ENCODE measurements at regions not wholly inside any gene's neighbourhood (a gene's known extent, or its start where the extent isn't known, plus 50 kb on each side); places are given as distances from the start of the nearest gene placed in this dataset.

DNA sequence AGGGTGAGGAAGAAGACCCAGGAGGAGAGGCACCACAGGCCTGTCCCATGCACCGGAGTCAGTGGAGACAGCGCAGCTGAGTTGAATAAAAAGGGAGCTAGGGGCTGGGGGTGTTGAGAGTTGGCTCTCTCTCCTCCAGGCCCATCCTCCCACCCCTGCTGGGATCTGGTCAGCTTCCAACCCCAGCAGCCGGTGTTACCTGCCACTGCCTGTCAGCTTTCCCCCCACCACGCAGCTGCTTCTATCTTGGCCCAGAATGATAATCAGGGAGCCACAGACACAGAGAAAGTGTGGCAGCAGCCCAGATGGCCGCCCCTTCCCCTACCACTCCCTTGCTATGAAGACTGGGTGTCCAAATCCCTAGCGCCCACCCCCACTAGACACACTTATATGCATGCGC is 120.6 kb upstream of the RPL38 start:
- no peak for DNase-seq (ENCODE audit: low spot score)
- no peaks in the 10 kb centered on the region for H3K4me1 Mint-ChIP-seq
- TF ChIP-seq NFE2L1 (CRISPR knock-in tag; IDR thresholded peaks at IDR 0.05): no peak
- no peak for TF ChIP-seq ZNF416 (CRISPR knock-in tag; IDR thresholded peaks at IDR 0.05)
- TF ChIP-seq GRHL2 (CRISPR knock-in tag; IDR thresholded peaks at IDR 0.05; ENCODE audit: insufficient replicate concordance, severe bottlenecking): no peak
- TF ChIP-seq, protein P1, sequence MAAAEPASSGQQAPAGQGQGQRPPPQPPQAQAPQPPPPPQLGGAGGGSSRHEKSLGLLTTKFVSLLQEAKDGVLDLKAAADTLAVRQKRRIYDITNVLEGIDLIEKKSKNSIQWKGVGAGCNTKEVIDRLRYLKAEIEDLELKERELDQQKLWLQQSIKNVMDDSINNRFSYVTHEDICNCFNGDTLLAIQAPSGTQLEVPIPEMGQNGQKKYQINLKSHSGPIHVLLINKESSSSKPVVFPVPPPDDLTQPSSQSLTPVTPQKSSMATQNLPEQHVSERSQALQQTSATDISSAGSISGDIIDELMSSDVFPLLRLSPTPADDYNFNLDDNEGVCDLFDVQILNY (CRISPR knock-in tag; IDR thresholded peaks at IDR 0.05): no peak
- TF ChIP-seq FOXJ3 (CRISPR knock-in tag; IDR thresholded peaks at IDR 0.05; ENCODE audit: borderline replicate concordance): no peak
- TF ChIP-seq, protein P2, sequence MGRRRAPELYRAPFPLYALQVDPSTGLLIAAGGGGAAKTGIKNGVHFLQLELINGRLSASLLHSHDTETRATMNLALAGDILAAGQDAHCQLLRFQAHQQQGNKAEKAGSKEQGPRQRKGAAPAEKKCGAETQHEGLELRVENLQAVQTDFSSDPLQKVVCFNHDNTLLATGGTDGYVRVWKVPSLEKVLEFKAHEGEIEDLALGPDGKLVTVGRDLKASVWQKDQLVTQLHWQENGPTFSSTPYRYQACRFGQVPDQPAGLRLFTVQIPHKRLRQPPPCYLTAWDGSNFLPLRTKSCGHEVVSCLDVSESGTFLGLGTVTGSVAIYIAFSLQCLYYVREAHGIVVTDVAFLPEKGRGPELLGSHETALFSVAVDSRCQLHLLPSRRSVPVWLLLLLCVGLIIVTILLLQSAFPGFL (CRISPR knock-in tag; IDR thresholded peaks at IDR 0.05; ENCODE audit: borderline replicate concordance): no peak
- no peak for TF ChIP-seq GABPB1 (CRISPR knock-in tag; IDR thresholded peaks at IDR 0.05)
- no peak for TF ChIP-seq CBFB (CRISPR knock-in tag; IDR thresholded peaks at IDR 0.05; ENCODE audit: low read depth)
- no peak for TF ChIP-seq NFYB (CRISPR knock-in tag; conservative IDR thresholded peaks at IDR 0.05; ENCODE audit: low read depth)
- no peak for TF ChIP-seq NR3C1 (CRISPR knock-in tag; conservative IDR thresholded peaks at IDR 0.05; ENCODE audit: low read depth)

DNA sequence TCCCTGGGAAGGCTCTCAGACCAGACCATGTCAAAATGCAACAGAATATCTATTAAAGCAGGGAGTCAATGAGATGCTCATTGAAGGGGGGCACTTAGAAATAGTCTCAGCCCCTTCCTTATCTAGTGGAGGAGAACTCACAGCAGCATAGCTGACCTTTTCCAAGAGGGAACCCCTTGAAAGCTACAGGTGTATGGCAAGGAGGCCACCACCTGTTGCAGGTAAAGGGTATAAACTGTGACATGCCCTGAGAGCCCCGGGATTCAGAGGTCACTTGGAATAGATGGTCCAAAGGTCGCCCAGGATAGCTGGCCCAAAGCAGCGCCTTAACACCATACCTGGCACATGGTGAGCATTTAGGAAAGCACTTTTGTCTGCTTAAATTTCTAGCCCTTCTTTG is 120.2 kb upstream of the RPL38 start:
- no peak for ATAC-seq
- CTCF ChIA-PET: interaction anchor here (1.3 to 8.8 kb wide), 4 partner anchors 10 to 116 kb away, joined by 3 to 100 read pairs (median 6); no protein-coding TSS in a partner anchor
- Mint-ChIP-seq H3K9me3 (peaks cover 13% of the 10 kb centered on the region), H3K27ac (no peak overlapping the region), H3K4me3 (no peak overlapping the region), H3K4me1 (no peaks in the 10 kb centered on the region), H3K27me3 (ENCODE audit: low read depth) (no peaks in the 10 kb centered on the region; the same call in 1 of the 2 replicates), H3K36me3 (peaks cover 4% of the 10 kb centered on the region; the same call in 1 of the 2 replicates)
- POLR2A ChIA-PET: interaction anchor here (0.6 kb wide), 1 partner anchor 58 kb away, joined by 4 read pairs; no protein-coding TSS in a partner anchor
- DNase-seq (ENCODE audit: low spot score): no peak
- no peak for TF ChIP-seq RORB (CRISPR knock-in tag; IDR thresholded peaks at IDR 0.05)
- TF ChIP-seq TCF7 (CRISPR knock-in tag; IDR thresholded peaks at IDR 0.05; ENCODE audit: low read depth): no peak
- TF ChIP-seq, protein P2 (CRISPR knock-in tag; IDR thresholded peaks at IDR 0.05; ENCODE audit: borderline replicate concordance): no peak
- TF ChIP-seq GTF2I (CRISPR knock-in tag; conservative IDR thresholded peaks at IDR 0.05): no peak
- TF ChIP-seq SMAD3 (CRISPR knock-in tag; IDR thresholded peaks at IDR 0.05; ENCODE audit: borderline replicate concordance): no peak
- TF ChIP-seq, protein P3, sequence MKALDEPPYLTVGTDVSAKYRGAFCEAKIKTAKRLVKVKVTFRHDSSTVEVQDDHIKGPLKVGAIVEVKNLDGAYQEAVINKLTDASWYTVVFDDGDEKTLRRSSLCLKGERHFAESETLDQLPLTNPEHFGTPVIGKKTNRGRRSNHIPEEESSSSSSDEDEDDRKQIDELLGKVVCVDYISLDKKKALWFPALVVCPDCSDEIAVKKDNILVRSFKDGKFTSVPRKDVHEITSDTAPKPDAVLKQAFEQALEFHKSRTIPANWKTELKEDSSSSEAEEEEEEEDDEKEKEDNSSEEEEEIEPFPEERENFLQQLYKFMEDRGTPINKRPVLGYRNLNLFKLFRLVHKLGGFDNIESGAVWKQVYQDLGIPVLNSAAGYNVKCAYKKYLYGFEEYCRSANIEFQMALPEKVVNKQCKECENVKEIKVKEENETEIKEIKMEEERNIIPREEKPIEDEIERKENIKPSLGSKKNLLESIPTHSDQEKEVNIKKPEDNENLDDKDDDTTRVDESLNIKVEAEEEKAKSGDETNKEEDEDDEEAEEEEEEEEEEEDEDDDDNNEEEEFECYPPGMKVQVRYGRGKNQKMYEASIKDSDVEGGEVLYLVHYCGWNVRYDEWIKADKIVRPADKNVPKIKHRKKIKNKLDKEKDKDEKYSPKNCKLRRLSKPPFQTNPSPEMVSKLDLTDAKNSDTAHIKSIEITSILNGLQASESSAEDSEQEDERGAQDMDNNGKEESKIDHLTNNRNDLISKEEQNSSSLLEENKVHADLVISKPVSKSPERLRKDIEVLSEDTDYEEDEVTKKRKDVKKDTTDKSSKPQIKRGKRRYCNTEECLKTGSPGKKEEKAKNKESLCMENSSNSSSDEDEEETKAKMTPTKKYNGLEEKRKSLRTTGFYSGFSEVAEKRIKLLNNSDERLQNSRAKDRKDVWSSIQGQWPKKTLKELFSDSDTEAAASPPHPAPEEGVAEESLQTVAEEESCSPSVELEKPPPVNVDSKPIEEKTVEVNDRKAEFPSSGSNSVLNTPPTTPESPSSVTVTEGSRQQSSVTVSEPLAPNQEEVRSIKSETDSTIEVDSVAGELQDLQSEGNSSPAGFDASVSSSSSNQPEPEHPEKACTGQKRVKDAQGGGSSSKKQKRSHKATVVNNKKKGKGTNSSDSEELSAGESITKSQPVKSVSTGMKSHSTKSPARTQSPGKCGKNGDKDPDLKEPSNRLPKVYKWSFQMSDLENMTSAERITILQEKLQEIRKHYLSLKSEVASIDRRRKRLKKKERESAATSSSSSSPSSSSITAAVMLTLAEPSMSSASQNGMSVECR (CRISPR knock-in tag; IDR thresholded peaks at IDR 0.05; ENCODE audit: borderline replicate concordance): no peak

More for the DNA sequence above, 120.6 kb upstream of the RPL38 start:
- Mint-ChIP-seq H3K27me3 (ENCODE audit: low read depth) (no peaks in the 10 kb centered on the region; the same call in 1 of the 2 replicates), H3K27ac (no peak overlapping the region), H3K4me3 (no peak overlapping the region), H3K9me3 (peaks cover 13% of the 10 kb centered on the region), H3K36me3 (peaks cover 4% of the 10 kb centered on the region; the same call in 1 of the 2 replicates)
- ATAC-seq: no peak
- ChIA-PET POLR2A (interaction anchor here (0.6 kb wide), 1 partner anchor 58 kb away, joined by 4 read pairs; no protein-coding TSS in a partner anchor), CTCF (interaction anchor here (0.9 to 1.7 kb wide), 4 partner anchors 10 to 117 kb away, joined by 3 to 6 read pairs (median 4); no protein-coding TSS in a partner anchor)
